GM18498 (cell line): ENCODE measurements at regions not wholly inside any gene's neighbourhood (a gene's known extent, or its start where the extent isn't known, plus 50 kb on each side); places are given as distances from the start of the nearest gene placed in this dataset.
A peak's percentile ranks its signal among the peaks of the same experiment; 100 is the strongest.

Source experiments
- ATAC-seq: cut with Tn5 transposase; IDR thresholded peaks from one replicate; pipeline ENCODE4 v1.9.1; 2021; ENCODE audit warnings: mild to moderate bottlenecking, moderate library complexity; ENCODE audit not compliant: unreplicated experiment

GRCh38 chr1:105664495-105664894 lies 1392.0 kb upstream of the PRMT6 start:
- ATAC-seq, result no peak

- no peak for ATAC-seq
Observed at GRCh38 chr1:105678334-105678733, 1378.1 kb upstream of the PRMT6 start.

DNA sequence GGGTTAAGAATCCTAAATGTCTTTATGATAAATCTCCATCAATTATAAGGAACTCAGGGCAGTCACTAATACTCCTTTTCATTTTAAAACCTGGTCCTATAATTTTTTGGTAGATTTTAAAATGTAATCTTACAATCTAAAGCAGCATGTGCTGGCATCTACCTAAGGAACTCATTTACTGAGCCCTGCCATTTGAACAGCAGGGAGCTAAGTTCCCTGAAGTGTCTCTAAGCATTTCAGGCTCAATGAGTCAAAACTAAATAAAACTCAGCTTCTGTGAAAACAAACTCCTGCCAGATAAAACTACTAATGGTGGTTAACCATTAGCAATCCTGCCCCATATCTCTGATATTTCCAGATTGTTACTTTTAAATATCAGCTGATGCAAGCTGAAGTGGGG lies 1371.8 kb upstream of the PRMT6 start:
- ATAC-seq, result no peak

DNA sequence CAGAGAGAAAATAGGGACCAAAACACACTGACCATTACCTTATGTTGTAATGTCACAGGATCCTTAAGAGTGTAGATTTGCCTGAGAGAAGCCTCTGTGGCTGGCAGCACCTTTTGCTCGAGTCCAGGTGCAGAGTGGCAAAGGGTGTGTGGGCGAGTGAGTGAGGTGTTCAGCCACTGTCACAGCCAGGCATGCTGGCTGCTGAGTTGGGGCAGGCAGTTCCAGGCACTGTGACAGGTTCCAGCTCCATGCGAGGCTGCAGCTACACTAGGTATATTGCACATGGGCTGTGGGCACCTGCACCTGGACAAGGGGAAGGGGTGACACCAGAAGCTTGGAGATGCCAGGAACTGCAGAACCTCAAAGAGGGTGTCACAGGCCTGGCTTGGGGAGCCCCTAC lies 1370.4 kb upstream of the PRMT6 start:
- ATAC-seq, result no peak

GRCh38 chr1:105686874-105687690 lies 1369.4 kb upstream of the PRMT6 start:
- ATAC-seq, result no peak

- no peak for ATAC-seq
Observed at GRCh38 chr1:105700723-105701122, 1355.8 kb upstream of the PRMT6 start.

DNA sequence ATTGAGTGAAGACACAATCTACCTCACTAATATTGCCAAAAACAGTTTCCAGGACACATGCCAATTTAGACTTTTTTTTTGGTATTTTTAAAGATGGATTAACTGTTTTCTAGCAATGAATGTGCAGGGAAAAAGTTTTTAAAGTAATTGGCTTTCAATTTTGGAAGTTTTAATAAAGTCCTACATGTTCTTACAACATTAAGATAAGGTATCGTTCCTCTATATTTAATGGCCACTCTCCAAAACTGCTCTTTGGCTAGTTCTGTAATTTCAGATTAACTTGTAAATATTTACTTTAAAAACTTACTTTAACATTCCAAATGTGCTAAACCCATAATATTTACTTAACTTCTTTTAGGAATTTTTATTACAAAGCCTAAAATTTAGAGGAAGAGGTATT lies 1332.2 kb upstream of the PRMT6 start:
- ATAC-seq, result no peak

DNA sequence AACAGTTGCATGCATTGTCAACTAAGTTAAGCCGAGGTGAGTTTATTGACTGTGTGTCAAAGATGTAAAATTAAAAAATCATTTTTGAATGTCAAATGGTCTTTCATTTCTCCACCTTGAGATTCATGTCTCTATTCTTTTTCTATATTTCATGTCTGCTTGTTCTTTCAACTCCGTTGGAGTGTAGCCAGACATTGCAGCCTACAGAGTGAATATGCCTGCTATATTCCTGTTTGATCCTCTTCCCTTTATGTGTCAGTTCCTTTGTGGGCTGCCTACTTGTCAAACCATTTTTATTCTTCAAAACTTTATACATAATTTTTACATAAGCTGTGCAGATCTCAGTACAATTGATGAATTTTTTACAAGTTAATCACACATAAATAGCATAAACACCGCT lies 1325.8 kb upstream of the PRMT6 start:
- ATAC-seq, result no peak

DNA sequence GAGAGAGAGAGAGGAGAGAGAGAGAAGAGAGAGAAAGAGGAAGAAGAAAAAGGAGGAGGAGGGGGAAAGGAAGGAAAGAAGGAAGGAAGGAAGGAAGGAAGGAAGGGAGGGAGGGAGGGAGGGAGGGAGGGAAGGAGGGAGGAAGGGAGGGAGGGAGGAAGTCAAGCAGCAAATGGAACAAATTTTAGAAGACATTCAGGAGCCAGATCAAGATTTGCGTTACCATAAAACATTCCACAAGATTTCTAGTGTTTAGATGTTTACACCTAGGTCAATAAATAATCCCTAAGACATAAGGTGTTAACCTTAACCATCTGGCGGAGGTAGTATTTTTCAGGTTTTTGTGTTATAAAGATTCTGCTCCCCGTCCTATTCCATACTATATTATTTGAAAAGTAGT lies 1320.1 kb upstream of the PRMT6 start:
- no peak for ATAC-seq

DNA sequence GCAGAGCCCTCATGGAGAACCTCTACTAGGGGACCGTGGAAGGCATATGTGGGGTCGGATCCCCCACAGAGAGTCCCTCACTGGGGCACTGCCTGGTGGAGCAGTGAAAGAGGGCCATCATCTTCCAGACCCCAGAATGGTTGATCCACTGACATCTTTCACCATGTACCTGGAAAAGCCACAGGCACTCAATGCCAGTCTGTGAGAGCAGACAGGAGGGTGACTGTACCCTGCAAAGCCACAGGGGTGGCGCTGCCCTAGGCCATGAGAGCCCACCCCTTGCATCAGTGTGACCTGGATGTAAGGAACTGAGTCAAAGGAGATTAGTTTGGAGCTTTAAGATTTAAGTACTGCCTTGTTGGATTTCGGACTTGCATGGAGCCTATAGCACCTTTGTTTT lies 1276.7 kb upstream of the PRMT6 start:
- ATAC-seq, result no peak

- ATAC-seq, result no peak
Observed at GRCh38 chr1:105785021-105785420, 1271.5 kb upstream of the PRMT6 start.

DNA sequence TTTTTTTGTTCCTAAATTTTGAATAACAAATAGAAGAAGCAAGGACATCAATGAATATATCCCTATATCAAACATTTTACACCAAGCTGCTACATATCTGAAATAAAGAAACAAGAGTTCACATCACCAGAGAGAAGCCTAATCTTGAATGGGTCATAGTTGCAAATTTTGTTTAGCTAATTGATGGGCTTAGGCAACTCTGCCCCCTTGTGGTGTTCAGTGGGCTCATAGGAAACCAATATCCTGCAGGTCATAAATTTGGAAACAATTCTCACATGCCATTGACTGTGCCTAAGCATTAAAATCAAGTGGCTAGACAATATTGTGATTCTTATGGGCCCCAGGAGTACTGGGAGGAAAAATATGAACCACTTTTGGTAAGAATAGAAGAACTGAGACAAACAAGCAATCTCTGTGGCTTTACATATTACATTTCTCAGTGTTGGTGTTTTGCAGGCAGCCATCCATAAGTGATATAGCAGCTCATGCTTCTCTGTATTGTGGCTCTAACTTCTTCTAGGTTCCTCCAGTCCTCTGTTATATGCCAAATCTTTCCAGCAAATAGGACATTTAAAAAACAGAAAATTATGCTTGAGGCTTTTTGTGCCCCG lies 1262.8 kb upstream of the PRMT6 start:
- ATAC-seq, result peak; percentile 56

GRCh38 chr1:105795741-105796140 lies 1260.7 kb upstream of the PRMT6 start:
- no peak for ATAC-seq

GRCh38 chr1:105830571-105831146 lies 1225.8 kb upstream of the PRMT6 start:
- ATAC-seq, result no peak

DNA sequence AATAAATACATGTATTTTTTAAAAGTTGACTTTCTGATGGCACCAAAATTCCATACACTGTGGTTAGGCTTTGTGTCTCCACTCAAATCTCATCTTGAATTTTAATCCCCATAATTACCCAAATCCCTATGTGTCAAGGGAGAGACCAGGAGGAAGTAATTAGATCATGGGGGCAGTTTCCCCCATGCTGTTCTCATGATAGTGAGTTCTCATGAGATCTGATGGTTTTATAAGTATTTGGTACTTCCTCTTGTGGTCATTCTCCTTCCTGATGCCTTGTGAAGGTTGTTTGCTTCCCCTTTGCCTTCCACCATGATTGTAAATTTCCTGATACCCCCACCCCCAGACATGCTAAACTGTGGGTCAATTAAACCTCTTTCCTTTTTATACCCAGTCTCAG lies 1218.4 kb upstream of the PRMT6 start:
- no peak for ATAC-seq

DNA sequence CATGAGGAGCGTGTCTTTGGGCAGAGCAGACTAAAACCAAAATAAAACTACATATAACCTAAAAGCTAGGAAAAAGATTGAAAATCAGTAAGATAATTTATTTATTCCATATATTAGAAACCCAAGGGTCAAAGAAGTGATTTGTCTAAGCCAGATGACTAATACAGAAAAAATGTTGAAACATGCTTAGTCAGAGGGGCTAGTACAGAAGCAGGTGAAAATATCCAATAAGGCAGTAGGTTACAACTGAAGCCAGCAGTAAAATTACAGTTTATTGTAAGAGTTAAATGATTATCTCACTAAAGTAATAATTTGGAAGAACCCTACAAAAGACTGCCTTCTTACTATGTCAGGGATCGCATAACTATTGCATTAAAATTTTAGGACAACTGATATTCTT lies 1190.9 kb upstream of the PRMT6 start:
- ATAC-seq, result no peak

- ATAC-seq, result no peak
Observed at GRCh38 chr1:105872817-105873216, 1183.7 kb upstream of the PRMT6 start.

DNA sequence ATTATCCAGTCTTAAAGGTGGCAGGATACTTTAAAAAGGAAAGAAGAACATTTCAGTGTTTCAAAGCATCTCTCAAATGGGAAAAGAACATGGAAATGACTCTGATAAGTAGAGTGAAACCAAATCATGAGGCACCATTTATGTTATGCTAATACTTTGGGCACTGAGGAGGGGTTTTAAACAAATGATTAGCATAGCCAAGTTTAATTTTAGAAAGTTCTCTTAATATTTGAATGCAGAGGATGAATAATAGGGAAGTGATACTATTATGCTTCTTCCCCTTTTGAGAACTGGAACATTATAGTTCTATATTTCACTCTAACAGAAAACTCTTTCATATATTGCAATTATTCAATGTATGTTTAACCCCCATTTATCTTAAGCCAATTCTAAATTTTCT lies 1181.9 kb upstream of the PRMT6 start:
- peak; percentile 70 for ATAC-seq

DNA sequence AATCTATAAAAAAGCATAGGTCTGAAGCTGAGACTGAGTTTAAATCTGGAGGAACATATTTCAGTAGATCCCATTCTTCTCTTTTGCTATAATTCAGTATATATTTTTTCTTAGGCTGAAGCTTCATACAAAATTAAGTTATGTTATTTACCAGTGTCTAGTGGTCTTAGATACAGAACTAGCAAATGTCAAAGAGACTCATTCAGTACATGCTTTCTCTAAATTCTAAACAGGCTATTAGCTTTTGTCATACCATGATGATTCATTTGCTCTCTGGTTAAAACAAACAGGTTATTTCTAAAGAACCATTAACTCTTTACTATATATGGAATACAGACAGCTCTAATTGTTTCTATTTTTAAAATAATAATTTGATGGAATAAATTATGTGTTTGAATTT lies 1170.2 kb upstream of the PRMT6 start:
- ATAC-seq, result no peak

DNA sequence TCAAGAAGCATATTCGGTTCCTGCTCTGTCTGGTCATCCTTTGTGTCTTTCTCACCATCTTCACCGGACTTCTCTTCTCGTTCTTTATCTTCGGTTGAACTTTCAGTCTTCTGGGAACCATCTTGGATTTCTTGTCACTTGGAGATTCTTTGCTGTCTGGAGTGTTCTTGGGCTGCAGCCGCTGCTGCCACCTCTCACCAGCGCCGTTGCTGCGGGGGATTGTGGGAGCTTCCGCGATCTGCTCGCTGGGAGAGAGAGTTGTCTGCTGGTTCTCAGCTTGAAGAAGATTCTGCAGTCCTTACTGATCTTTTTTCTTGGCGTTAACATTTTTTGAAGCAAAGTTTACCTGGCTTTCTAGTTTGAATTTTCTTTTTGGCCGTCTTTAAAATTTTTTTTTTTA lies 1165.2 kb upstream of the PRMT6 start:
- ATAC-seq, result no peak

GRCh38 chr1:105894006-105894405 lies 1162.5 kb upstream of the PRMT6 start:
- no peak for ATAC-seq

DNA sequence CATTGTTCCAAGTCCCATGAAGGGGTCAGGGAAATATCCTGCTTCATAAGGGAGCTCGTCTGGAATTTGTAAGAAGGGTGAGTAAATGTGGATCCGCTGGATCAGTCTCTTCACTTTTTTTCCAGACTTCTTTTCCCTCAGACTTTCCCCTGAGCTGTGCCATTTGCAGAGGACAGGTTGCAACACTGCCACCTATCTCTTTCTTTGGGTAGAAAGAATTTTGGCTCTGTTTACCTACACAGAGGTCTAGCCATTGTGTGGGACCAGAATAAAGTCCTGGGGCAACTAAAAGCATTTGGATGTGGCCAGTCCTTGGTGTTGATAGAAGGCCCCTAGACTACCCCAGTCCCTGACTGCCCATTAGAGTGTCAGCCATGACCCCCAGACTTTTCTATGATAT lies 1146.7 kb upstream of the PRMT6 start:
- no peak for ATAC-seq
